Astrocyte (in vitro differentiated cells and primary cell): ENCODE measurements at regions not wholly inside any gene's neighbourhood (a gene's known extent, or its start where the extent isn't known, plus 50 kb on each side); places are given as distances from the start of the nearest gene placed in this dataset.

Experiments
- DNase-seq: peaks from one replicate; pipeline ENCODE4 v3.0.0-alpha.2; 2010; ENCODE audit warnings: low read depth
- FAIRE-seq: peaks from 2 replicates; lab custom pipeline; 2011; peaks lifted over from hg19 to GRCh38; lab: Jason Lieb, UNC
- H2AFZ ChIP-seq: 2 replicates; pipeline ENCODE4 v1.6.0; 2012; ENCODE audit warnings: low read depth, low read length, inconsistent platforms
- H3K27ac ChIP-seq: 2 replicates; pipeline ENCODE4 v1.5.1; 2011; ENCODE audit warnings: low read depth, low read length, inconsistent platforms
- H3K27me3 ChIP-seq: 2 replicates; pipeline ENCODE4 v1.6.0; 2011; ENCODE audit warnings: low read length, inconsistent platforms; ENCODE audit not compliant: insufficient read depth
- H3K36me3 ChIP-seq: 2 replicates; pipeline ENCODE4 v1.5.1; 2011; ENCODE audit warnings: low read length, inconsistent platforms; ENCODE audit not compliant: insufficient read depth
- H3K4me1 ChIP-seq: 2 replicates; pipeline ENCODE4 v1.5.1; 2011; ENCODE audit warnings: low read length, inconsistent platforms; ENCODE audit not compliant: insufficient read depth
- H3K4me2 ChIP-seq: 2 replicates; pipeline ENCODE4 v1.6.0; 2012; ENCODE audit warnings: low read length, inconsistent platforms
- H3K4me3 ChIP-seq: 2 replicates; pipeline ENCODE4 v1.5.1; 2011; ENCODE audit warnings: low read depth, mild to moderate bottlenecking, low read length, inconsistent platforms; ENCODE audit not compliant: insufficient read depth
- H3K79me2 ChIP-seq: 2 replicates; pipeline ENCODE4 v1.6.0; 2012; ENCODE audit warnings: mild to moderate bottlenecking, low read length, inconsistent platforms; ENCODE audit not compliant: insufficient read depth
- H3K9ac ChIP-seq: 2 replicates; pipeline ENCODE4 v1.6.0; 2012; ENCODE audit warnings: mild to moderate bottlenecking, low read length, inconsistent platforms
- H3K9me3 ChIP-seq: 2 replicates; pipeline ENCODE4 v1.5.1; 2012; ENCODE audit warnings: low read depth, mild to moderate bottlenecking, low read length, inconsistent platforms; ENCODE audit not compliant: insufficient read depth
- H4K20me1 ChIP-seq: 2 replicates; pipeline ENCODE4 v1.6.0; 2012; ENCODE audit warnings: low read length, inconsistent platforms; ENCODE audit not compliant: insufficient read depth
- H3K27ac Mint-ChIP-seq: one replicate; pipeline ENCODE4 v1.8.0; 2021; ENCODE audit warnings: mild to moderate bottlenecking, mixed read lengths; ENCODE audit not compliant: unreplicated experiment
- H3K27me3 Mint-ChIP-seq: one replicate; pipeline ENCODE4 v1.8.0; 2021; ENCODE audit warnings: low read depth, mixed read lengths; ENCODE audit not compliant: unreplicated experiment
- H3K36me3 Mint-ChIP-seq: one replicate; pipeline ENCODE4 v1.8.0; 2021; ENCODE audit warnings: low read depth, mixed read lengths; ENCODE audit not compliant: unreplicated experiment
- H3K4me1 Mint-ChIP-seq: one replicate; pipeline ENCODE4 v1.8.0; 2021; ENCODE audit warnings: low read depth, mixed read lengths; ENCODE audit not compliant: unreplicated experiment
- H3K4me3 Mint-ChIP-seq: one replicate; pipeline ENCODE4 v1.8.0; 2021; ENCODE audit warnings: mild to moderate bottlenecking, moderate library complexity, mixed read lengths; ENCODE audit not compliant: unreplicated experiment
- H3K9me3 Mint-ChIP-seq: one replicate; pipeline ENCODE4 v1.8.0; 2021; ENCODE audit warnings: mild to moderate bottlenecking, mixed read lengths; ENCODE audit not compliant: unreplicated experiment
- EZH2 ChIP-seq: IDR thresholded peaks from 2 replicates; pipeline ENCODE4 v1.6.1; 2012; ENCODE audit warnings: mild to moderate bottlenecking, low read length, inconsistent platforms; ENCODE audit not compliant: insufficient read depth
- TF ChIP-seq, protein P1 (sequence below): IDR thresholded peaks from 2 replicates; pipeline ENCODE4 v1.5.1; 2011; ENCODE audit warnings: low read depth, mild to moderate bottlenecking, inconsistent platforms, low read length, moderate library complexity; ENCODE audit not compliant: insufficient read depth

GRCh38 chr18:73556904-73557303, 590.7 kb downstream of the FBXO15 start:
- TF ChIP-seq, protein P1, sequence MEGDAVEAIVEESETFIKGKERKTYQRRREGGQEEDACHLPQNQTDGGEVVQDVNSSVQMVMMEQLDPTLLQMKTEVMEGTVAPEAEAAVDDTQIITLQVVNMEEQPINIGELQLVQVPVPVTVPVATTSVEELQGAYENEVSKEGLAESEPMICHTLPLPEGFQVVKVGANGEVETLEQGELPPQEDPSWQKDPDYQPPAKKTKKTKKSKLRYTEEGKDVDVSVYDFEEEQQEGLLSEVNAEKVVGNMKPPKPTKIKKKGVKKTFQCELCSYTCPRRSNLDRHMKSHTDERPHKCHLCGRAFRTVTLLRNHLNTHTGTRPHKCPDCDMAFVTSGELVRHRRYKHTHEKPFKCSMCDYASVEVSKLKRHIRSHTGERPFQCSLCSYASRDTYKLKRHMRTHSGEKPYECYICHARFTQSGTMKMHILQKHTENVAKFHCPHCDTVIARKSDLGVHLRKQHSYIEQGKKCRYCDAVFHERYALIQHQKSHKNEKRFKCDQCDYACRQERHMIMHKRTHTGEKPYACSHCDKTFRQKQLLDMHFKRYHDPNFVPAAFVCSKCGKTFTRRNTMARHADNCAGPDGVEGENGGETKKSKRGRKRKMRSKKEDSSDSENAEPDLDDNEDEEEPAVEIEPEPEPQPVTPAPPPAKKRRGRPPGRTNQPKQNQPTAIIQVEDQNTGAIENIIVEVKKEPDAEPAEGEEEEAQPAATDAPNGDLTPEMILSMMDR, result no peak
- TF ChIP-seq EZH2, result no peak
- H3K4me2 ChIP-seq, result no peak overlapping the region
- FAIRE-seq, result no peak

DNA sequence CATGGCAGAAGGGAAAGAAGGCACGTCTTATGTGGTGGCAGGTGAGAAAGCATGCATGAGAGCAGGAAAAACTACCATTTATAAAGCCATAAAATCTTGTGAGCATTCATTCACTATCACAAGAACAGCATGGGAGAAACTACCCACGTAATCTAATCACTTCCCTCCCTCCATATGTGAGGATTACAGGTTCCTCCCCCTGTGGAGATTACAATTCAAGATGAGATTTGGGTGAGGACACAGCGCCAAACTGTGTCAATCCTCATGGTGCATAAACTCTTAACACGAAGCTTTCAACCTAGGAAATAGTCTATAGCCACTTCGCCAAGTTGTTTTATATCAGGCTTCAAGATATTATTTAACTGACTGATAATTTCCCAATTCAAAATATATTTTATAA, 595.5 kb downstream of the FBXO15 start:
- FAIRE-seq (no peak), DNase-seq (no peak)
- no peak overlapping the region for H2AFZ ChIP-seq
- no peaks in the 10 kb centered on the region for H3K4me1 ChIP-seq
- no peak overlapping the region for H3K27ac ChIP-seq
- H3K27me3 ChIP-seq, result no peaks in the 10 kb centered on the region
- H3K9ac ChIP-seq, result no peak overlapping the region
- no peaks in the 10 kb centered on the region for H3K79me2 ChIP-seq
- no peak overlapping the region for H3K4me3 ChIP-seq
- TF ChIP-seq, protein P1, result no peak
- TF ChIP-seq EZH2, result no peak
- H3K27ac Mint-ChIP-seq, result no peak overlapping the region
- H3K27me3 Mint-ChIP-seq, result no peaks in the 10 kb centered on the region
- H3K4me3 Mint-ChIP-seq, result no peak overlapping the region
- H3K9me3 ChIP-seq, result no peaks in the 10 kb centered on the region
- H4K20me1 ChIP-seq, result no peaks in the 10 kb centered on the region
- H3K4me1 Mint-ChIP-seq, result no peaks in the 10 kb centered on the region
- H3K36me3 Mint-ChIP-seq, result peaks cover 2% of the 10 kb centered on the region
- no peaks in the 10 kb centered on the region for H3K9me3 Mint-ChIP-seq
- H3K36me3 ChIP-seq, result no peaks in the 10 kb centered on the region
- H3K4me2 ChIP-seq, result no peak overlapping the region

More at GRCh38 chr18:73556904-73557303, 590.7 kb downstream of the FBXO15 start:
- H3K4me1 ChIP-seq, result no peaks in the 10 kb centered on the region
- H3K4me3 ChIP-seq, result no peak overlapping the region
- no peaks in the 10 kb centered on the region for H3K27me3 ChIP-seq
- no peaks in the 10 kb centered on the region for H3K9me3 ChIP-seq
- no peaks in the 10 kb centered on the region for H4K20me1 ChIP-seq
- no peak overlapping the region for H3K9ac ChIP-seq
- no peaks in the 10 kb centered on the region for H3K79me2 ChIP-seq
- Mint-ChIP-seq H3K27me3 (no peaks in the 10 kb centered on the region), H3K36me3 (peaks cover 2% of the 10 kb centered on the region), H3K4me1 (no peaks in the 10 kb centered on the region), H3K27ac (no peak overlapping the region), H3K9me3 (no peaks in the 10 kb centered on the region), H3K4me3 (no peak overlapping the region)
- no peak overlapping the region for H3K27ac ChIP-seq
- H3K36me3 ChIP-seq, result no peaks in the 10 kb centered on the region
- no peak for DNase-seq
- no peak overlapping the region for H2AFZ ChIP-seq

DNA sequence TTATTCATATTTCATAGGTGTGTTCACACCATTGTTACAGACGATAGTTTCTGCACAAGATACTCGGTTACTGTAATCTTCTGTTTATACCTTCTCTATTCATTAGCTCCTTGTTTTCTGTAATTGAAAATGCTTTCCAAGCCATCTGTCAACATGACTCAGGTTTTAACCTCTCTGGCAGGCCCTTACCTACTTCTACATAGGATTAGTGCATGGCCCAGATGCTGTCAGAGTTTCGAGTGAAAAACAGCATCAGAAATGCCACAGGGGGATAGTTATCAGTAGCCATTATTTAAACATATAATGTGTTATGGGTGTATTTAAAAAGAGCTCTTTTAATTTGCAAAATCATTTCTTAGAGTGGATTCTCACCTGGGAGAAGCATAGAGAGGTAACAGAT, 596.4 kb downstream of the FBXO15 start:
- Histone ChIP-seq H3K4me3 (no peak overlapping the region), H3K4me2 (no peak overlapping the region), H3K27ac (no peak overlapping the region), H3K9me3 (no peaks in the 10 kb centered on the region), H3K27me3 (no peaks in the 10 kb centered on the region), H3K79me2 (no peaks in the 10 kb centered on the region), H4K20me1 (no peaks in the 10 kb centered on the region), H3K4me1 (no peaks in the 10 kb centered on the region), H2AFZ (no peak overlapping the region), H3K9ac (no peak overlapping the region), H3K36me3 (no peaks in the 10 kb centered on the region)
- H3K36me3 Mint-ChIP-seq, result peaks cover 2% of the 10 kb centered on the region
- no peak overlapping the region for H3K4me3 Mint-ChIP-seq
- no peaks in the 10 kb centered on the region for H3K27me3 Mint-ChIP-seq
- no peaks in the 10 kb centered on the region for H3K9me3 Mint-ChIP-seq
- H3K27ac Mint-ChIP-seq, result no peak overlapping the region
- H3K4me1 Mint-ChIP-seq, result no peaks in the 10 kb centered on the region
- TF ChIP-seq EZH2, result no peak
- TF ChIP-seq, protein P1, result no peak
- no peak for DNase-seq
- no peak for FAIRE-seq
